ENCODE measurements at regions not wholly inside any gene's neighbourhood (a gene's known extent, or its start where the extent isn't known, plus 50 kb on each side); places are given as distances from the start of the nearest gene placed in this dataset.
A peak's percentile ranks its signal among the peaks of the same experiment; 100 is the strongest.

GRCh38 chrY:21184271-21184670 lies 326.9 kb upstream of the RBMY1B start:
- no peak overlapping the region for H3K4me3 ChIP-seq
- DNase-seq (no peak), ATAC-seq (no peak)
- no peaks in the 10 kb centered on the region for H3K4me1 ChIP-seq
- TF ChIP-seq POLR2A (IDR thresholded peaks at IDR 0.05): no peak
- no peak for TF ChIP-seq CTCF (IDR thresholded peaks at IDR 0.05)
- no peaks in the 10 kb centered on the region for H3K36me3 ChIP-seq
- WGBS (ENCODE audit: insufficient coverage, low coverage, low lambda C conversion rate, missing lambda C conversion rate): no CpG with 5 or more reads among the region's 1 CpG
- H3K27ac ChIP-seq: no peak overlapping the region
- no peaks in the 10 kb centered on the region for H3K9me3 ChIP-seq
- intact Hi-C loops (cut with DNase I): no loop called here
- no peaks in the 10 kb centered on the region for H3K27me3 ChIP-seq

GRCh38 chrY:21185419-21186105 lies 325.6 kb upstream of the RBMY1B start:
- no CpG with 5 or more reads among the region's 6 CpGs for WGBS (ENCODE audit: insufficient coverage, low coverage, low lambda C conversion rate, missing lambda C conversion rate)
- TF ChIP-seq POLR2A (IDR thresholded peaks at IDR 0.05) (no peak), CTCF (IDR thresholded peaks at IDR 0.05) (no peak)

GRCh38 chrY:21192694-21193093 lies 318.4 kb upstream of the RBMY1B start:
- Histone ChIP-seq H3K4me1 (no peaks in the 10 kb centered on the region), H3K36me3 (no peaks in the 10 kb centered on the region), H3K27me3 (no peaks in the 10 kb centered on the region), H3K4me3 (no peak overlapping the region), H3K27ac (no peak overlapping the region), H3K9me3 (no peaks in the 10 kb centered on the region)
- WGBS (ENCODE audit: insufficient coverage, low coverage, low lambda C conversion rate, missing lambda C conversion rate): no CpG with 5 or more reads among the region's 3 CpGs
- intact Hi-C loops (cut with DNase I): no loop called here
- TF ChIP-seq POLR2A (IDR thresholded peaks at IDR 0.05): no peak
- no peak for TF ChIP-seq CTCF (IDR thresholded peaks at IDR 0.05)
- ATAC-seq (no peak), DNase-seq (no peak)

More at GRCh38 chrY:21185419-21186105, 325.6 kb upstream of the RBMY1B start:
- no peaks in the 10 kb centered on the region for H3K9me3 ChIP-seq
- DNase-seq (no peak), ATAC-seq (peak in 1 of 4 donors; percentile 80)
- H3K4me3 ChIP-seq: no peak overlapping the region
- H3K27ac ChIP-seq: no peak overlapping the region
- H3K36me3 ChIP-seq: no peaks in the 10 kb centered on the region
- H3K27me3 ChIP-seq: no peaks in the 10 kb centered on the region
- intact Hi-C loops (cut with DNase I): no loop called here
- no peaks in the 10 kb centered on the region for H3K4me1 ChIP-seq

- no peaks in the 10 kb centered on the region for H3K27me3 ChIP-seq
- no peaks in the 10 kb centered on the region for H3K4me1 ChIP-seq
- DNase-seq (no peak), ATAC-seq (no peak)
- no peak overlapping the region for H3K27ac ChIP-seq
- H3K9me3 ChIP-seq: no peaks in the 10 kb centered on the region
- H3K36me3 ChIP-seq: no peaks in the 10 kb centered on the region
- H3K4me3 ChIP-seq: no peak overlapping the region
- TF ChIP-seq POLR2A (IDR thresholded peaks at IDR 0.05) (no peak), CTCF (IDR thresholded peaks at IDR 0.05) (no peak)
- intact Hi-C loops (cut with DNase I): no loop called here
These were observed 310.9 kb upstream of the RBMY1B start for GRCh38 chrY:21200246-21200645.

DNA sequence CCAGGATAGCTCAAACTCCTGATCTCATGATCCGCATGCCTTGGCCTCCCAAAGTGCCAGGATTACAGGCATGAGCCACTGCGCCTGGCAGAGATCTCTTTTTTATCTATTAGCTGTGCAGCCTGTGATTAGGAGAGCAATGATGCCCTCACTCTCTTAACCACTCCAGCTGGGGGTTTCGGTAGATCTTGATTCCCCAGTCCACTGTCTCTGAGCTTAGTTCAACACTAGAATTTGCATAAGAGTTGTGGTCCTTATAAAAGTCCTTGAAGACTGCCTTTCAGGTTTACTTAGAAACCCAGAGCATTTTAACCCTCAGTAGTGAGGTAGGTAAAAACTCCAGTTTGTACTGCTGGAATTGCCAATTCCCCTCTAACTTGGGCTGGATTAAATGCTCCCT lies 283.3 kb upstream of the RBMY1B start:
- no CpG with 5 or more reads among the region's 3 CpGs for WGBS (ENCODE audit: insufficient coverage, low coverage, low lambda C conversion rate, missing lambda C conversion rate)
- Histone ChIP-seq H3K27me3 (no peaks in the 10 kb centered on the region), H3K36me3 (no peaks in the 10 kb centered on the region), H3K4me3 (no peak overlapping the region), H3K9me3 (no peaks in the 10 kb centered on the region), H3K4me1 (no peaks in the 10 kb centered on the region), H3K27ac (no peak overlapping the region)
- no peak for DNase-seq
- TF ChIP-seq POLR2A (IDR thresholded peaks at IDR 0.05) (no peak), CTCF (IDR thresholded peaks at IDR 0.05) (no peak)
- intact Hi-C loops (cut with DNase I): no loop called here
- no peak for ATAC-seq
